Skin of body (tissue), 1 donor: ENCODE measurements at regions not wholly inside any gene's neighbourhood (a gene's known extent, or its start where the extent isn't known, plus 50 kb on each side); places are given as distances from the start of the nearest gene placed in this dataset.
"Not testable (repeated sequence)": the region's sequence is repeated elsewhere in the genome, so short reads cannot be mapped to it uniquely, and the experiment has no call there.

Source experiments
- DNase-seq: peaks from one replicate; lab custom pipeline; 2025; lab: John Stamatoyannopoulos, UW

DNA sequence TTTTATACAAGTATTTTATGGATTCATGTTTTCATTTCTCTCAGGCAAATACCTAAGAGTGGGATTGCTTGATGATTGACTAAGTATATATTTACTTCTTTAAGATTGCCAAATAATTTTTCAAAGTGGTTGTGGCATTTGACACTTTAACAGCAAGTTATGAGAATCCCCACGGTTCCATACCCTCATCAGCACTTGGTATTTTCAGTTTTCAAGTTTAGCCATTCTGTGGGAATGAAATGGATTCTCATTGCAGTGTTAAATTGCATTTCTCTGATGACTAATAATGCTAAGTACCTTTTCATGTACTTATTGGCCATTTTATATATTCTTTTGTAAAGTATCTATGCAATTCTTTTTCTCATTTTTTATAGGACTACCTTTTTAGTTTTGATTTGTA, 301.5 kb upstream of the DIO3 start:
- DNase-seq: no peak

- not testable (repeated sequence) for DNase-seq
These were observed 294.9 kb upstream of the DIO3 start for GRCh38 chr14:101266441-101266840.

DNA sequence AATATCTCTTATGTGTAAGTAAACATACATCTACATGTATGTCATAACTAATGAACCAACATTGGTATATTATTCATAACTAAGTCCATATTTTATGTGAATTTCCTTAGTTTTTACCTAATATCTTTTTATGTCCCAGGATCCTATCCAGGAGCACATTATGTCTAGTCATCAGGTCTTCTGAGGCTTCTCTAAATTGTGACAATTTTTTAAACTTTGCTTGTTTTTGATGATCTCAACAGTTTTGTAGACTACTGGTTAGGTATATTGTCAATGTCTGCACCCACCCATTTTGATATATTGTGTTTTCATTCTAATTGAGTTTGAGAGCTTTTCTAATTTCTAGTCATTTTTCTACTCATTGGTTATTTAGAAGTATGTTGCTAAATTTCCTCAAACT, 288.2 kb upstream of the DIO3 start:
- no peak for DNase-seq

GRCh38 chr14:101276309-101277091, 284.8 kb upstream of the DIO3 start:
- no peak for DNase-seq

- DNase-seq: no peak
These were observed 278.9 kb upstream of the DIO3 start for GRCh38 chr14:101282418-101282817.

DNA sequence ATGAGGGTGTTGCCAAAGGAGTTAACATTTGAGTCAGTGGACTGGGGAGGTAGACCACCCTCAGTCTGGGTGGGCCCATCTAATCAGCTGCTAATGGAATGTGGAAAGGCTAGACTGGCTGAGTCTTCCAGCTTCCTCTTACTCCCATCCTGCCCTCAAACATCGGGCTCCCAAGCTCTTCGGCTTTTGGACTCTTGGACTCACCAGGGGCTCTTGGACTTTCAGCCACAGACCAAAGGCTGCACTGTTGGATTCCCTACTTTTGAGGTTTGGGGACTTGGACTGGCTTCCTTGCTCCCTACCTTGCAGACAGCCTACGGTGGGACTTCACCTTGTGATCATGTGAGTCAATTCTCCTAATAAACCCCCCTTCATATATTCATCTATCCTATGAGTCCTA, 276.6 kb upstream of the DIO3 start:
- DNase-seq: no peak

DNA sequence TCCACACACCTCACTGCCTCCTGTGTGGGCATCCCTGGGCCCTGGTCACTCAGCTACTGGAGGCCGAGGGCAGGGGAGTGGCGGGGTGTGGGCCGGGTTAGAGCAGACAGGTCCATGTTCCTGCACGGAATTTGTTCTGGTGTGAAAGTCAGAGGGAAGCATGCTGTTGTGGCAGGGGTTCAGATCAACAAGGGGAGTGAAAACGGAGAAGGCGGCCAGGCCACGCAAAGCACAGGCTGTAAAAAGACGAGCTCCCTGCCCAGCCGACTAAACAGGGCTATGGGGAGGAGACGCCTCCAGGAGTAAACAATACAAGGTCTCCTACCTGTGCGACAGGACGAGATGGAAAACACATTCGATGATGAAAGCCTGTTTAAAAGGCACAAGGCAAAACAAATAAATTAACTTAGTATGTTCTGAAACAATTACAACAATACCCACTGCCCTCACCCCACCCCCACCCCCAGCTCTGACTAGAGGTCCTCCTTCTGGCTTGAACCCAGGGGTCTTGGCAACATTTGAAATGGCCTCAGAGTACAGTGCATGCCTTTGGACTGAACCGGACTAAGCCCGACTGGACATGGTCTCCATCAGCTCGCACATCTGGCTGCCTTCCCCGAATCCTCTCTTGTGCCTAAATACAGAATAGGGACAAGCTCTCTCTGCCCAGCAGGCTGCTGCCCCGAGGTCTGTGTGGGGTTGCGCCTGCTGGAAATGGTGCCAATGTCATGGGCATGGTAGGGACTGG, 274.9 kb upstream of the DIO3 start:
- no peak for DNase-seq

DNA sequence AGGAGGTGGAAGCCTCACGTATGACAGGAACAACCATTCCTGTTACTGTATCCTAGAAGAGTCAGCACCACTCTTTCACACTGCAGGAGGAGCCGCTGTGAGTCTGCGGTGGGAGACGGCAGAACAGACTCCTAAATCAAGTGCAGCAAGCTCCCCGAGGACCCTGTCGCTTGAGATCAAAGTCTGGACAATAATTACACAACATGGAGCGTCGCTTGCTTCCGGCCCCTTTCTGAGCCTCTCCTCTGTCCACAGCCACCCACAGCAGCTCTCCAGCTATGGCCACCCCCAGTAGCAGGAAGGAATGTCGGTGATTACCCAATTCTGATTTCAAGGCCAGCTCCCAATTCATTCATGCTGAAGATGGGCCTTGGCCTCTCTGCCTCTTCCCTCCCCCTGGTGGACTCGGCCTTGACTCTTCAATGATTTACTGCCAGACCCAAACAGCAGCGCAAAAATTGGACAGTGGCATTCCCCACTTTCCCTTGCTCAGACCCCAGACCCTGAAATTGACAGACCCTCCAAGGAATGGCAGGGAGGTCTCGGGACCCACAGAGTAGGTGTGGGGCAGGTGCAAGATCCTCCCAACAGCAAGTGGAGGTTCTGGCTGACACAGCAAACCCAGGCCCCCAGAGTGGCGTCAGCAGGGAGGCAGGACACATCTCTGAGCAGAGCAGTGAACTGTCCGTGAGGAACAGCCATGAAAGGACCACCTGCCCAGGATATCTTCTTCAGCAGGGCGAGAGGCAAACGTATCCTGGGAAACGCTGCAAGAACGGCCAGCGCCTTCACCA, 272.7 kb upstream of the DIO3 start:
- no peak for DNase-seq

DNA sequence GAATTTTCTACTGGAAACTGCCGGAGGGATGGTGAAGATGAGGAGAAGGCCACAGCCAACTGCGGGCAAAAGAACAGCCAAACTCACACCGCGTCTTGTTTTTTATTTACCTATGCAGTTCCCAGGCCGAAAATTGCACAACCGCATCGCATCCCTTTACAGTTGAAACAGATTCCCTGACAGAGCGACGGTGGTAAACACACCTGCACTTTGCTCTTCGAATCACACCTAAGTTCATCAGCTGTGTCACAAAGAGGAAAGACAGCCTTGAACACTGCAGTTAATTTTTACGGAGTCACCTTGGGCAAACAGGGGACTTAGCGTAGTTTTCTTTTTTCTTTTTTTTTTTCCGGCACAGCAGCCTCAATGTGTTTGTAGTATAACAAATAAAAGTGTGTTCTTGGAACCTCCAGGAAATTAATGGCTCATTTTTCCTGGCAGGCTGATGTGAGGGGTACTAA, 272.0 kb upstream of the DIO3 start:
- no peak for DNase-seq

DNA sequence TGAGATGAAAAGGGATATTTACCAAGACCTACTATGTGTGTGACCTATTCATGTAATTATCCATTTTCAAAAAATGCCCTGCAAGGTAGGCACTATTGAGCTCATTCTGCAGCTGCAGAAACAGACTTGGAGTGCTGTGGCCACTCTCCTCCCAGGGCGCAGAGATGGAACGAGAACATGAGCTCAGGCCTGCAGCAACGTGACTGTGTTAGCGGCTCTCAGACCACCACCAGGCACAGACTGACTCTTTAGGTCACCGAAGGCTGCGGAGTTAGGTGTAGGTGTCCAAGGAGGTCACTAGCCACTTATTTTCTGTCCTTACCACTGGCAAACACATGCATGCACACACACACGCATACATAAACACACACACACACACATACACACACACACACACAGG, 271.4 kb upstream of the DIO3 start:
- no peak for DNase-seq

DNA sequence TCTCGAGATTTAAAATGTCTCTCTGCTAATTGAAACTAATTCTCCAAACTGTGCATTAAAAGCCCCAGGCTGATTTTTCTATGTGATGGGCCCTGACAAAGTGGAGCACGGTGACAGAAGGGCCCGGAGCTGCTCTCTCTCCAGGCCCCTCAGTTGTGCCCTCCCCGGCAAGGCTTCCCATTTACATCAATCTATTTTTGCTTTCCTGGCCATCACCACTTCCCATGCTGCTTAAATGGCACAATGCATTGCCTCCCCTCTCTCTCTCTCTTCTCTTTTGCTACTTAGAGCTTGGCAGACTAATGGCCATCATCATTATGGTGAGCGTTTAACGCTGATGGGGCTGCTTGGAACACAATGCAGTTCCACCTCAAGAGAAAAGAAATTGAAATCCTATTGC, 270.7 kb upstream of the DIO3 start:
- DNase-seq: no peak

DNA sequence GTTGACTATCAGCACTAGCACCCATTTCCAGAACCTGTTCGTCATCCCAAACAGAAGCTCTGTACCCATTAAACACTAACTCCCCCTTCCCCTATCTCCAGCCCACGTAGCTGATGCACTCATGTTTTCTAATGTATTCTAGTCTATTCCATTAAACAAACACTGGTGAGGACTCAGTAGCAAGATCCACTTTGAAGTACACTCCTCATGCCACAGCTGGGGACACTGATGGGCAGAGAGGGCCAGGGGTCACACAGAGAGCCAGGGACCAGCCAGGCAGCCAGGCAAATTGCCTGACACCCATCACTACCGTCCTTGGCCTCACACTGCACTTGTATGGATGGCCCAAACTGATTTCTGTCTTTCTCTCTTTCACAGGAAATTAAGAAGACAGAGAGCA, 269.9 kb upstream of the DIO3 start:
- no peak for DNase-seq

- DNase-seq: no peak
These were observed 268.8 kb upstream of the DIO3 start for GRCh38 chr14:101292448-101292847.

- no peak for DNase-seq
These were observed 267.7 kb upstream of the DIO3 start for GRCh38 chr14:101293605-101294004.

DNA sequence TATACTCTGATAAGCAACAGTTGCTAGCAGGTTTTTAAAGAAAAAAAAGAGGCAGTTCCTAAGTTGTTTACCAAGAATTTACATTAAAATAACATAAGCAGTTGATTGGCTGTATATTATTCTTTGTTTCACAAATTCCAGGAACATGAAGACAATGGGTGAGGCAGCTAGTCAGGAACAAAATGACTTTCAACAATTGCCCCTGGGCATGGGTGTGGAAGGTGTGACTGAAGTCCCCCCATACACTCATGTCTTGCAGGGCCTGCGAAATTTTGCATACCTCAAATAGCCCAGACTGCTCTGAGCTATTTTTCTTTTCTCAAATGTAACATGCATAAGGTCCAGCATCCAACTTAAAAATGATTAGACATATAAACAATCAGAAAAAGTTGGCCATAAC, 267.2 kb upstream of the DIO3 start:
- DNase-seq: no peak

- DNase-seq: not testable (repeated sequence)
These were observed 261.5 kb upstream of the DIO3 start for GRCh38 chr14:101299781-101300180.

- DNase-seq: no peak
These were observed 260.3 kb upstream of the DIO3 start for GRCh38 chr14:101301011-101301410.

DNA sequence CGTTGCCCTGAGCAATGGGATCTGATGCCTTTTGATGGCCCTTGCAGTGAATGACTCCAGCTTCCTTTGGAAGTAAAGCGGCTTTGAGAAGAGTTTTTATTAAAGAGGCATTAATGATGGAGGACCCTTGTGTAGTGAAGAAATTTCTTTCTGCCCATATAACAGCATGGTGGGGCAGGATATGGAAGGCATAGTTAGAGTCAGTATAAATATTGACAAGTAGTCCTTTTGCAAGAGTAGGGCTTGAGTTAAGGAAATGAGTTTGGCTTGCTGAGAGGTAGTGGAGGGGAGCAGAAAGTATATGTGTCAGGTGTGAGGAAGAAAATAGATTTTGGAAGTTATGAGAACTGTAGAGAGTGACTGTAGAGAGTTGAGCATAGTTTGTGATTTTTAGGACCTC, 254.1 kb upstream of the DIO3 start:
- not testable (repeated sequence) for DNase-seq

DNA sequence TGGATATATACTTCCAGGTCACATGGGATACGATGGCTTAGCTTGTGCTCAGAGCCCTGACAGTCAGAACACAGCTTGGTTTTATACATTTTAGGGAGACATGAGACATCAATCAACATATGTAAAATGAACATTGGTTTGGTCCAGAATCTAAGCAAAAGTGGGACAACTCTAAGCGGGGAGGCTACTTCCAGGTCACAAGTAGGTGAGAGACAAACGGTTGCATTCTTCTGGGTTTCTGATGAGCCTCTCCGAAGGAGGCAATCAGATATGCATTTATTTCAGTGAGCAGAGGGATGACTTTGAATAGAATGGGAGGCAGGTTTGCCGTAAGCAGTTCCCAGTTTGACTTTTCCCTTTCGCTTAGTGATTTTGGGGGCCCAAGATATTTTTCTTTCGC, 250.1 kb upstream of the DIO3 start:
- DNase-seq: not testable (repeated sequence)

DNA sequence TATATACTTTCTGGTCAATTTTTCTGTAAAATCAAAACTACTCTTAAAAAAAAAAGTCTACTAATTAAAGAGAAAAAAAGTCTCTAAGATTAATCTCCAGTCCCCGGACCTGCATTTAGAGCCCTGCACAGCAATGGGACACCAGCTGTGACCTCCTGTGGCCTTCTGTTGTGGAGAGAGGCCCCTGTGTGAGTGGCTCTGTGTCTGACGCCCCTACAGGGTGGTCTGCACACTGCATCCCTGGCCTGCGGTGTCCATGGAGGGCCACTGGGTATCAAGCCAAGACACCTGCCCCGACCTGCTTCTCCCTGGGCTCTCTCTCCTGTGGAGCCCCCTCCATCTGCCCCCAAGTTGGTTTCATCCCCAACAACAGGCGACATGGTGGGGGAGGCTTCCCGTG, 248.0 kb upstream of the DIO3 start:
- no peak for DNase-seq

GRCh38 chr14:101315802-101316296, 245.4 kb upstream of the DIO3 start:
- no peak for DNase-seq

GRCh38 chr14:101318271-101318670, 243.0 kb upstream of the DIO3 start:
- no peak for DNase-seq
